ENCODE measurements at regions not wholly inside any gene's neighbourhood (a gene's known extent, or its start where the extent isn't known, plus 50 kb on each side); places are given as distances from the start of the nearest gene placed in this dataset.
A peak's percentile ranks its signal among the peaks of the same experiment; 100 is the strongest.

- Histone ChIP-seq H3K4me3 (no peak overlapping the region), H3K4me1 (no peaks in the 10 kb centered on the region), H3K27me3 (no peaks in the 10 kb centered on the region), H3K27ac (no peak overlapping the region), H3K9me3 (no peaks in the 10 kb centered on the region), H3K36me3 (no peaks in the 10 kb centered on the region)
- no peak for DNase-seq
- no peak for ATAC-seq
- intact Hi-C loops (cut with DNase I), result no loop called here
- no peak for TF ChIP-seq CTCF (IDR thresholded peaks at IDR 0.05)
Measured at GRCh38 chr10:61108915-61109314, 164.9 kb upstream of the RHOBTB1 start.

- peak in 1 of 4 donors; percentile 13 for DNase-seq
- Histone ChIP-seq H3K36me3 (no peaks in the 10 kb centered on the region), H3K27ac (no peak overlapping the region), H3K9me3 (no peaks in the 10 kb centered on the region), H3K4me1 (no peaks in the 10 kb centered on the region), H3K4me3 (no peak overlapping the region), H3K27me3 (no peaks in the 10 kb centered on the region)
- ATAC-seq, result no peak
- intact Hi-C loops (cut with DNase I), result no loop called here
- TF ChIP-seq CTCF (IDR thresholded peaks at IDR 0.05), result no peak
Measured at GRCh38 chr10:61100887-61101286, 156.9 kb upstream of the RHOBTB1 start.

- Histone ChIP-seq H3K4me3 (no peak overlapping the region), H3K4me1 (no peaks in the 10 kb centered on the region), H3K36me3 (no peaks in the 10 kb centered on the region), H3K27ac (no peak overlapping the region), H3K27me3 (no peaks in the 10 kb centered on the region), H3K9me3 (no peaks in the 10 kb centered on the region)
- no peak for ATAC-seq
- TF ChIP-seq CTCF (IDR thresholded peaks at IDR 0.05), result no peak
- DNase-seq, result no peak
- intact Hi-C loops (cut with DNase I), result no loop called here
Measured at GRCh38 chr10:61099756-61100155, 155.8 kb upstream of the RHOBTB1 start.

GRCh38 chr10:61098966-61099365 lies 155.0 kb upstream of the RHOBTB1 start:
- Histone ChIP-seq H3K4me1 (no peaks in the 10 kb centered on the region), H3K27ac (no peak overlapping the region), H3K4me3 (no peak overlapping the region), H3K9me3 (no peaks in the 10 kb centered on the region), H3K27me3 (no peaks in the 10 kb centered on the region), H3K36me3 (no peaks in the 10 kb centered on the region)
- no peak for DNase-seq
- no peak for ATAC-seq
- intact Hi-C loops (cut with DNase I), result no loop called here
- TF ChIP-seq CTCF (IDR thresholded peaks at IDR 0.05), result no peak

- Histone ChIP-seq H3K27me3 (no peaks in the 10 kb centered on the region), H3K9me3 (no peaks in the 10 kb centered on the region), H3K4me3 (no peak overlapping the region), H3K27ac (no peak overlapping the region), H3K36me3 (no peaks in the 10 kb centered on the region), H3K4me1 (no peaks in the 10 kb centered on the region)
- TF ChIP-seq CTCF (IDR thresholded peaks at IDR 0.05), result no peak
- ATAC-seq (no peak), DNase-seq (no peak)
- intact Hi-C loops (cut with DNase I), result no loop called here
Measured at GRCh38 chr10:61097026-61097425, 153.0 kb upstream of the RHOBTB1 start.

Data from left lung (tissue), 4 donors.